Bronchial epithelial cell (primary cell): ENCODE measurements at regions not wholly inside any gene's neighbourhood (a gene's known extent, or its start where the extent isn't known, plus 50 kb on each side); places are given as distances from the start of the nearest gene placed in this dataset.

Experiments used
- DNase-seq: peaks from one replicate; pipeline ENCODE4 v3.0.0-alpha.2; 2010; ENCODE audit warnings: low read depth
- FAIRE-seq: peaks from 2 replicates; lab custom pipeline; 2011; peaks lifted over from hg19 to GRCh38; lab: Jason Lieb, UNC
- H3K27me3 ChIP-seq: 2 replicates; pipeline ENCODE4 v1.5.1; 2011; ENCODE audit warnings: low read length; ENCODE audit not compliant: control insufficient read depth, insufficient read depth
- H3K36me3 ChIP-seq: 2 replicates; pipeline ENCODE4 v1.5.1; 2011; ENCODE audit warnings: low read length; ENCODE audit not compliant: control insufficient read depth, insufficient read depth
- H3K4me3 ChIP-seq: 2 replicates; pipeline ENCODE4 v1.5.1; 2011; ENCODE audit warnings: mild to moderate bottlenecking, low read depth, low read length, control low read depth
- CTCF ChIP-seq: IDR thresholded peaks from 2 replicates; pipeline ENCODE4 v1.5.1; 2011; ENCODE audit warnings: mild to moderate bottlenecking, moderate library complexity, low read length, control low read depth, inconsistent platforms; ENCODE audit not compliant: insufficient read depth, severe bottlenecking

- Histone ChIP-seq H3K4me3 (no peak overlapping the region), H3K27me3 (no peaks in the 10 kb centered on the region), H3K36me3 (no peaks in the 10 kb centered on the region)
- DNase-seq (no peak), FAIRE-seq (no peak)
- TF ChIP-seq CTCF, result no peak
Measured at GRCh38 chr15:46753946-46754345, 963.4 kb upstream of the SEMA6D start.

GRCh38 chr15:46763091-46763490, 954.2 kb upstream of the SEMA6D start:
- no peak for DNase-seq
- Histone ChIP-seq H3K27me3 (no peaks in the 10 kb centered on the region), H3K36me3 (no peaks in the 10 kb centered on the region), H3K4me3 (no peak overlapping the region)
- no peak for TF ChIP-seq CTCF
- FAIRE-seq, result no peak

GRCh38 chr15:46764851-46765250, 952.5 kb upstream of the SEMA6D start:
- no peak for DNase-seq
- no peaks in the 10 kb centered on the region for H3K36me3 ChIP-seq
- FAIRE-seq, result no peak
- no peak overlapping the region for H3K4me3 ChIP-seq
- no peaks in the 10 kb centered on the region for H3K27me3 ChIP-seq
- TF ChIP-seq CTCF, result no peak

- Histone ChIP-seq H3K4me3 (no peak overlapping the region), H3K36me3 (no peaks in the 10 kb centered on the region), H3K27me3 (no peaks in the 10 kb centered on the region)
- FAIRE-seq (no peak), DNase-seq (no peak)
- no peak for TF ChIP-seq CTCF
Measured at GRCh38 chr15:46766021-46766420, 951.3 kb upstream of the SEMA6D start.

- FAIRE-seq (no peak), DNase-seq (no peak)
- Histone ChIP-seq H3K27me3 (no peaks in the 10 kb centered on the region), H3K36me3 (no peaks in the 10 kb centered on the region), H3K4me3 (no peak overlapping the region)
- TF ChIP-seq CTCF, result no peak
Measured at GRCh38 chr15:46768287-46768686, 949.0 kb upstream of the SEMA6D start.

GRCh38 chr15:46773016-46773415, 944.3 kb upstream of the SEMA6D start:
- H3K36me3 ChIP-seq, result no peaks in the 10 kb centered on the region
- H3K4me3 ChIP-seq, result no peak overlapping the region
- no peak for DNase-seq
- FAIRE-seq, result no peak
- H3K27me3 ChIP-seq, result no peaks in the 10 kb centered on the region
- TF ChIP-seq CTCF, result no peak
